ENCODE measurements at regions not wholly inside any gene's neighbourhood (a gene's known extent, or its start where the extent isn't known, plus 50 kb on each side); places are given as distances from the start of the nearest gene placed in this dataset.

DNA sequence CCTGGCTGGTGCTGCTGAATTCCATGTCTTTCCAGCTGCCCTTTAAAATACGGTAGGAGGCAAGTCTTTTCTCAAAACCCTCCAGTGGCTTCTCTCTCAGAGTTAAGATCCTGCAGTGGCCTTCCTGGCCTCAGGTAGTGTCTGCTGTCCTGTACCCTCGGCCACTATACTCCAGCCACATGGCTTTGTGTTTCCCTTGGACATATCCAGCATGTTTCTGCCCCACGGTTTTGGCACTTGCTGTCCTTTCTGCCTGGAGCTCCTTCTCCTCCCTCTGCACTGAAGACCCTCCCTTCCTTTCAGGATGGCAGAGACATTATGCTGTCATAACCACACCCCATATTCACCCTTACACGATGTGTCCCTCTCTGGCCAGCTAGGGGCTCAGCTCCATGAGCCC, 76.5 kb upstream of the B3GAT1 start:
- Histone ChIP-seq H3K36me3 (no peaks in the 10 kb centered on the region), H3K4me3 (no peak overlapping the region), H3K9me3 (no peaks in the 10 kb centered on the region), H3K27ac (no peak overlapping the region), H3K4me1 (no peaks in the 10 kb centered on the region), H3K27me3 (no peaks in the 10 kb centered on the region)
- TF ChIP-seq POLR2AphosphoS5 (IDR thresholded peaks at IDR 0.05) (no peak), POLR2A (IDR thresholded peaks at IDR 0.05) (no peak), CTCF (IDR thresholded peaks at IDR 0.05) (no peak), EP300 (IDR thresholded peaks at IDR 0.05) (no peak)
- DNase-seq (no peak), ATAC-seq (ENCODE audit: low FRiP score in 2 of 2) (no peak)
- WGBS, 2 donors, result 45 to 72% methylated on average over 4 of the region's 4 CpGs

- H3K27ac ChIP-seq, result no peak overlapping the region
- H3K27me3 ChIP-seq, result no peaks in the 10 kb centered on the region
- WGBS, 2 donors, result 73 to 85% methylated on average over 3 of the region's 3 CpGs
- no peaks in the 10 kb centered on the region for H3K4me1 ChIP-seq
- no peak for DNase-seq
- TF ChIP-seq POLR2AphosphoS5 (IDR thresholded peaks at IDR 0.05), result no peak
- H3K36me3 ChIP-seq, result no peaks in the 10 kb centered on the region
- ATAC-seq (ENCODE audit: low FRiP score in 2 of 2), result no peak
- no peaks in the 10 kb centered on the region for H3K9me3 ChIP-seq
- H3K4me3 ChIP-seq, result no peak overlapping the region
These were observed 75.7 kb upstream of the B3GAT1 start for GRCh38 chr11:134487696-134488095.

DNA sequence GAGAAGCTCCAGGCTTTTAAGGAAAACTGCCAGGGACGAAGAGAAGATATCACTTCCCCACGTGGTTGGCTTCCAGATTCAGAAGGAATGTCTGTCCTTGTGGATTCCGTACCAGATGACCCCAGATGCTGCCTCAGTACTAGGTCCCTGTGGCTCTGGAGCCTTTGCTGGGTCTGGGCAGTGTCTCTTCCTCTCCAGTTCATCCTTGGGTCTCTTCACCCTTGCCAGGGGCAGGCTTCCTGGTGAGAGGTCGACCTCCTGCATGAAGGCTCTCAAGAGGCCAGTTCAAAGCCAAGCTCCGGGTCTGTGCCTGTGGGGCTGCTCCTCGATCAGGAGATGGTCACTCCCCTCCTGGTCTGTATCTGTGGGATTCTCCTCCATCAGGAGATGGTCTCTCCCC, 74.7 kb upstream of the B3GAT1 start:
- TF ChIP-seq POLR2A (IDR thresholded peaks at IDR 0.05) (no peak), EP300 (IDR thresholded peaks at IDR 0.05) (no peak), CTCF (IDR thresholded peaks at IDR 0.05) (no peak), POLR2AphosphoS5 (IDR thresholded peaks at IDR 0.05) (no peak)
- ATAC-seq (ENCODE audit: low FRiP score in 2 of 2) (no peak), DNase-seq (peak in 1 of 2 donors; percentile 3)
- Histone ChIP-seq H3K4me1 (no peaks in the 10 kb centered on the region), H3K27me3 (no peaks in the 10 kb centered on the region), H3K9me3 (no peaks in the 10 kb centered on the region), H3K4me3 (no peak overlapping the region), H3K36me3 (no peaks in the 10 kb centered on the region), H3K27ac (no peak overlapping the region)
- 67 to 82% methylated on average over 2 to 6 of the region's 6 CpGs for WGBS, 2 donors

DNA sequence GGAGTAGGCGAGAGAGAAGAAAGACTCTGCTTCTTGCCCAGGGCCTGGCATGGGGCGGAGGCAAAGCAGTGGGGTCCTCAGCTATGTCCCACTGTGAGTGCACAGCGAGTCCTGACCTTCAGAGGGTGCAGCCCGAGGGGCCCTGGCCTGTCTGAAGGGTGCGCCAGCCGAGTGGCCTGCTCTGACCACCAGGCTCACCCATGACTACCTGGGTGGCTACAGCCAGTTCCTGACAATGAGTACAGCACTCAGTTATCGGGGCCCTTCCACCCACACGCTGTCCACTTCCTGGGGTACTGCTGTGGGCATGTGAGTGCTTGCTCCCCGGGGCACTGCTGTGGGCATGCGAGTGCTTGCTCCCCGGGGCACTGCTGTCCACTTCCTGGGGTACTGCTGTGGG, 74.1 kb upstream of the B3GAT1 start:
- no peaks in the 10 kb centered on the region for H3K36me3 ChIP-seq
- 74 to 86% methylated on average over 6 to 11 of the region's 11 CpGs for WGBS, 2 donors
- TF ChIP-seq EP300 (IDR thresholded peaks at IDR 0.05) (no peak), POLR2AphosphoS5 (IDR thresholded peaks at IDR 0.05) (no peak), POLR2A (IDR thresholded peaks at IDR 0.05) (no peak), CTCF (IDR thresholded peaks at IDR 0.05) (no peak)
- no peak overlapping the region for H3K4me3 ChIP-seq
- no peaks in the 10 kb centered on the region for H3K4me1 ChIP-seq
- ATAC-seq (ENCODE audit: low FRiP score in 2 of 2), result peak in 1 of 2 donors; percentile 11
- H3K9me3 ChIP-seq, result no peaks in the 10 kb centered on the region
- H3K27ac ChIP-seq, result no peak overlapping the region
- no peak for DNase-seq
- H3K27me3 ChIP-seq, result no peaks in the 10 kb centered on the region

DNA sequence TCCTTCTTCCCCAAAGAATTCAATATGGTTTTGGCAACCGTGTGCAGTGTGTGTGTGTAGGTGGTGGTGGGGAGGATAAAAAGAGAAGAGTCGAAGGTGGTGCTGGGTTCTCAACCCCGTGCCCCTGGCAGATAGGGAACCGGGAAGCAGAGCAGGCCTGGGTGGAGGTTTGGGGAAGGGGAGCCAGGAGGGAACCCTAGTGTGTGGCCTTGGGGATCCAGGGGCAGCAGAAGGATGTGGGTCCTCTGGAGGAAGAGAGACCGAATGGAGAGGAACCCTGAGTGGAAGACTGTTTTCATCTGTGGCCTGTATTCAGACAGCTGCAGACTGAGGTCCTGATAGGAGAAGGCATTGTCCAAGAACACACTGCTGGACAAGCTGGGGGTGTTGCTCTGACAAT, 73.3 kb upstream of the B3GAT1 start:
- Histone ChIP-seq H3K4me1 (no peaks in the 10 kb centered on the region), H3K36me3 (no peaks in the 10 kb centered on the region), H3K27ac (no peak overlapping the region), H3K4me3 (no peak overlapping the region), H3K9me3 (no peaks in the 10 kb centered on the region), H3K27me3 (no peaks in the 10 kb centered on the region)
- DNase-seq (no peak), ATAC-seq (ENCODE audit: low FRiP score in 2 of 2) (no peak)
- WGBS, 2 donors, result 75 to 89% methylated on average over 5 of the region's 5 CpGs
- TF ChIP-seq CTCF (IDR thresholded peaks at IDR 0.05) (no peak), EP300 (IDR thresholded peaks at IDR 0.05) (no peak), POLR2A (IDR thresholded peaks at IDR 0.05) (no peak), POLR2AphosphoS5 (IDR thresholded peaks at IDR 0.05) (no peak)
